GM12873 (cell line): ENCODE measurements at regions not wholly inside any gene's neighbourhood (a gene's known extent, or its start where the extent isn't known, plus 50 kb on each side); places are given as distances from the start of the nearest gene placed in this dataset.

Source experiments
- CTCF ChIP-seq: IDR thresholded peaks from 2 replicates; pipeline ENCODE4 v1.5.1; 2012; ENCODE audit warnings: low read depth, mild to moderate bottlenecking, moderate library complexity, low read length, control low read depth; ENCODE audit not compliant: insufficient read depth; ENCODE audit errors: missing control alignments

GRCh38 chr10:71912431-71912830 is 51.8 kb upstream of the CHST3 start:
- peak; percentile 14 for TF ChIP-seq CTCF

- TF ChIP-seq CTCF: no peak
Observed at GRCh38 chr10:71911296-71911953, 52.8 kb upstream of the CHST3 start.

DNA sequence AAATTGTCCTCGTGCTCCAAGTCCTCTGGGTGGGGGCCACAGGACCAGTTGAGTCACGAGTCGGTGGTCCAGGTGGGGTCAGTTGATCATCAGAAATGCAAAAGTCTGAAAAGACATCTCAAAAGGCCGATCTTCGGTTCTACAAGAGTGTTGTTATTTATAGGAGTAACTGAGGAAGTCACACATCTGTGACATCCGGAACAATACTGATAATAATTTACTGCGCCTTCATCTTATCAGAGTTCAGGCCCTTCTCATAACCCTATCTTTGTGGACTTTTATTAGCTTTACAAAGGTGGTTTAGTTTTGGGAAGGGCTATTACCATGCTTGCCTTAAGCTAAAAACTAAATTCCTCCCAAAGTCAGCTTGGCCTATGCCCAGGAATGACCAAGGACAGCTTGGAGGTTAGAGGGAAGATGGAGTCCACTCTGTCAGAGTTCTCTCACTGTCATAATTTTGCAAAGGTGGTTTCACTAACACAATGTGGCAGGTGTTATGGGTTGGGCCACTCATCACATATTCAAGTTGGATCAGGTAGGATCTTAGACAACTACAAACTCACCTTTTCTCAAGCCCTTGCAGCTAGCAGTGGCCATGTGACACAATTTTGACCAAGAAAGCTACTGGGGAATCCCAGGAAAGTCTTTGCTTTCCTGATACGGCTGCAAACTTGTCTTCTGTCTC is 54.7 kb upstream of the CHST3 start:
- TF ChIP-seq CTCF: no peak

DNA sequence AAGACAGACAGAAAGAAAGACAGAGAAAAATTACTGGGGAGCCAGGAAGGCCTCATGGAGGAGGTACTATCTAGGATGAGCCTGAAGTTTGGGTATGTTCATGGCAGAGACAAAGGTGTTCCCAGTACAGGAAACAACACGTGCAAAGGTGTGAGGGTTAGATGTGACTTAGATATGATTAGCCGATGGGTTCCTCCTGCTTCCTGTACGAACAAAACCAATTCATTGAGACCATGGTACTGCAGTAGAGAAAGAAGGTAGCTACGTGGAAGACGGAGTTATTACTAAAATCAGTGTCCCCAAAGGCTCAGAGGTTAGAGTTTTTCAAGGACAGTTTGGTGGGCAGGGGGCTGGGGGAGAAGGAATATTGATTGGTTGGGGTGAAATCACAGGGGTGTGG is 55.2 kb upstream of the CHST3 start:
- TF ChIP-seq CTCF: no peak

- no peak for TF ChIP-seq CTCF
Observed at GRCh38 chr10:71905164-71905563, 54.1 kb upstream of the PSAP start.

DNA sequence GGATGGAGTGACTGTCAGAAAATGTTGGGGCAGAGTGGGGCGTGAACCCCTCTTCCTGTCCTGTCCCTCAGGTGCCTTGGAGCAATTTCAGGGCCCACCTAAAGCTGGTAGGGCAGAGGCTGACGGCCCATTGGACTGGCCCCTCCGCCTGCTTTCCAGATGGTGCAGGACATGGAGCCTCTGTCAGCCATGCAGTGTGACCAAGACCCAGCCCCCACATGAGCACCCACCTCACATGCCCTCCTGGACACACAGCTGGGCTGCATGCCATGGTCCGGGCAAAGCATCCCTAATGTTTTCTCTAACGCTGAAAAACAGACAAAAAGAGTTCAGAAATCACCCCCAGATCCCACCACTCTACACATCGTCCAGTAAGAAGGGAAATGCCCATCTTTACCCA is 51.3 kb upstream of the PSAP start:
- TF ChIP-seq CTCF: no peak
